Fibroblast of the conjunctiva (primary cell): ENCODE measurements at regions not wholly inside any gene's neighbourhood (a gene's known extent, or its start where the extent isn't known, plus 50 kb on each side); places are given as distances from the start of the nearest gene placed in this dataset.

ENCODE experiments used
- DNase-seq: peaks from one replicate; pipeline ENCODE4 v3.0.0-alpha.2; 2010; ENCODE audit warnings: low read depth

DNA sequence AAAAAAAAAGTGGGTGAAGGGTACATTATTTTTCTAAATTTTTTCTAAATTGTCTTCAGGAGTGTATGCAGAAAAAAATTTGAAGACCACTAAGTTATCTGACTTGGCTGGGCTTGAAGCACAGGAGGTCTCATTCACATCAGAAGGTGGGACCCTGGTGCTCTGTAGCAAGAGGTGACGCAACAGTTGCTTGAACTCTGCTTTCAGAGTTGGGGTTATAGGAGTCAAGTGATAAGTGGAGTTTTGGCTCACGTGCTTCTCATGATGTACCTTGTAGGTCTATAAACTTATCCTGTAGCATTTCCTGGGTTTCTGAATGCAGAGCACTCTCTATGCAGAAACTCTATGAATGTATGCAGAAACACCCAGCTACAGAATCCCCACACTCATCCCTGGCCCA, 58.5 kb upstream of the FOXC1 start:
- no peak for DNase-seq

DNA sequence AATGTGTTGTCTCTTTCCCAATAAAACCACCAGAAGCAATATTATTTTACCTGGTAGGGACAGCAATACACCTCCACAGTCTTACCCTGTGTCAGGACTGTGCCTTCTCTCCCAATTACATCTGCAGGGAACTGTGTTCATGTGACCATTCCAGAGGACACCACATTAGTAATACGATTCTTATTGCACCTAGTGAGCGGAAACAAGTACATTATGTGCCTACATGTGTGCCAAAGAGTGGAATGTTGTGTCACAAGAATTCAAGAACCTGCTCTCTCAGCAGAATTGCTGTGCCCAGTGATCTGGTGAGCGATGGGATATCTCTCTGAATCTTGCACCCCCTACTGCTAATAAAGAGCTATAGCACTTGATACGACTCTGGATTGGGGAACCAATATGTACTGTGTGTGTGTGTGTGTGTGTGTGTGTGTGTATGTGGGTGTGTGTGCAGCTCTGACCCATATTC, 57.4 kb upstream of the FOXC1 start:
- peak; percentile 28 for DNase-seq

DNA sequence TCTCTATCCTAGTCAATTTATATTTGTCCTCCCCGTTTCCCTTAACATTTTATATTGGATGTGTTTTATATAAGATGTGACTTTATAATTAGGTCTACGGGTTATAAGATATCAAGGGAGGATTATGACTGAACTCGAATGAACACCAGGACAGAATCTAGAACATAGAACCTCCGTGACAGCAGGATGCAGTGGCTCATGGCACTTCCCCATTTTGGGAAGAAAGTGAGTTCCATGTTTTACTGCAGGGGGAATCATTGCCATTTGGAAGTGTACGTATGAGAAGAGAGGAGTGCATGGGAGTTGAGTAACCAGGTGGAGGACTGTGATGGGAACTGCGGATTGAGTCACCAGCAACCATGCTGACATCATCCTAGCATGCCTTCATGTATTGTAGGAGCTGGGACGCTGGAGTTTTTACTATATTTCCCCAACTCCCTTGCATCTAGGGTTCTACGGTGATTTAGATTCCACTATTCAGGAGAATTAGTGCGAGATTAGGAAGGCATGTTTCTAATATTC, 56.1 kb upstream of the FOXC1 start:
- DNase-seq, result no peak

DNA sequence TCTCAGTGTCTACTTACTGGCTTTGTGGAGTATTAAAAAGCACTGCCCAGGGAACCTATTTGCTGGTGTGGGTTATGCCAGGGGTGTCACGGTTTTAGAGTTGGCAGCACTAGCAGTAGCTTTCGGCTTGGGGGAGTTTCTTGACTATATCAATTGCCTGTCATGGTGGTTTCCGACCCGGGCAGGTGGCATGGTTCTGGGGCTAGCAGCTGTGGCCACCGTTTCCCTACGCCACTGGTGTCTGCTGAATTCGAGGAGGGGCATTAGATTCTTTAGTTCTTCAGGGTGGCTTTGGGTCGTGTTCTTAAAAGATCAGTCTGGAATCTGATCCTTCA, 55.6 kb upstream of the FOXC1 start:
- DNase-seq, result no peak

DNA sequence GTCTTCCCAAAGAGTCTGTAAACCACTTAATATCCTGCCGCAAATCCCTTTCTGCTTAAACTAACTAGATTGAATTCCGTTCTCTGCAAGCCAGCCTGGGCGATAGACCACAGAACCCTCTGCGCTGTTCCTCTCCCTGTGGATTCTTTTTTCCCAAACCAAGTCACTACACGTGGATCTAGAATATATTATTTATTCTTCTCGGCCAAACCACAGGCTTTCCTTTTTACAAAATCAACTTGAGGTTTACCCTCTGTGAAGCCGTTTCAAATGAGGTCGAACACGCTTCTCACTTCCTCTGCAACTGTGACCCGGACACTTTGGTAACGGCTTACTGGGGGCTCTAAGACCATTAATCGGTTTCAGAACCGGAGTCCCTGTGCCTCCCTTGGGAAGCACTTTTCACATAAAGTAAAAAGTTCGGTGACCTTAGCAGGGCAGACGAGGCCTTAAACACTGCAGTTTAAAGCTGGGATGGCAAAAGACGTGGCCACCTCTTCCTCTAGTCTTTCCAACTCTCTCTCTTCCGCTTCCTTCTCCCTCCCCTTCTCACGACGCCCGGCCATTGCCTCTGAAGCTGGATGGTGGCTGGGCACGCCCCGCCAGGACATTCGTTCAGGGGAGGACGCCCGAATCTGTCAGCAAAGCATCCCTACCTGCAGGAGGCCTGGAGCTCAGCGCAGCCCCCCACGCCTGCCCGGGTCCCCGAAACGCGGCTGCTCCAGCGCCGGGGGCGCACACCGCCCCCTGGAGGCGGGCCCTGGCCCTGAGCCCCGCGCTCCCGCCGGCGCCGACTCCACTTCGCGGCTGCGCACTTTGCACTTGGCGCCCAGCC, 55.0 kb upstream of the FOXC1 start:
- peak; percentile 30 for DNase-seq

DNA sequence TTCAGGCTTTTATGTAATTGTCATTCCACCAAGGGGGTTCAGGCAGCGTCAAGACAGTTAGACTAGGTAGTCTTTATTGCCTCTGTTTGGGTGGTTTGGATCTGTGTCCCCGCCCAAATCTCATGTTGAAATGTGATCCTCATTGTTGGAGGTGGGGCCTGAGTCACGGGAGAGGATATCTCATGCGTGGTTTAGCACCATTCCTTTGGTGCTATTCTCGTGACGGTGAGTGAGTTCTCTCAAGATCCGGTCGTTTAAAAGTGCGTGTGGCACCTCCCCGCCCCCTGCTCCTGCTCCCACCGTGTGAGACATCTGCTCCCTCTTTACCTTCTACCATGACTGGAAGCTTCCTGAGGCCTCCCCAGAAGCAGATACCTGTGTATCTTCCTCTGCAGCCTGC, 51.3 kb upstream of the FOXC1 start:
- no peak for DNase-seq
